MM.1S (cell line): ENCODE measurements at regions not wholly inside any gene's neighbourhood (a gene's known extent, or its start where the extent isn't known, plus 50 kb on each side); places are given as distances from the start of the nearest gene placed in this dataset.

Source experiments
- DNase-seq: peaks from one replicate; pipeline ENCODE4 v3.0.0-alpha.2; 2015
- H2AFZ ChIP-seq: fragments of 300-600 bp; sonication (generic); 2 replicates; pipeline ENCODE4 v1.6.0; 2016; ENCODE audit warnings: antibody characterized with exemption, low read length
- H3F3A ChIP-seq: fragments of 300-600 bp; sonication (generic); 2 replicates; pipeline ENCODE4 v1.6.1; 2016; ENCODE audit warnings: mild to moderate bottlenecking, antibody characterized with exemption, low read length, moderate library complexity, mixed read lengths; ENCODE audit not compliant: insufficient read depth
- H3K27ac ChIP-seq: fragments of 300-600 bp; sonication (generic); 2 replicates; pipeline ENCODE4 v1.5.1; 2016; ENCODE audit warnings: mild to moderate bottlenecking, low read length
- H3K27me3 ChIP-seq: fragments of 300-600 bp; sonication (generic); replicated peaks from 2 replicates; pipeline ENCODE4 v1.6.0; 2016; ENCODE audit warnings: low read length; ENCODE audit not compliant: insufficient read depth
- H3K36me3 ChIP-seq: fragments of 300-600 bp; sonication (generic); replicated peaks from 2 replicates; pipeline ENCODE4 v1.6.1; 2016; ENCODE audit warnings: mild to moderate bottlenecking, low read length, mixed read lengths; ENCODE audit not compliant: insufficient read depth
- H3K4me1 ChIP-seq: fragments of 300-600 bp; sonication (generic); 2 replicates; pipeline ENCODE4 v1.6.1; 2016; ENCODE audit warnings: low read length, mixed read lengths
- H3K4me2 ChIP-seq: fragments of 300-600 bp; sonication (generic); 2 replicates; pipeline ENCODE4 v1.6.0; 2016; ENCODE audit warnings: low read depth, low read length
- H3K4me3 ChIP-seq: fragments of 300-600 bp; sonication (generic); 2 replicates; pipeline ENCODE4 v1.5.1; 2016; ENCODE audit warnings: low read length, mixed read lengths
- H3K79me2 ChIP-seq: fragments of 300-600 bp; sonication (generic); 2 replicates; pipeline ENCODE4 v1.6.1; 2016; ENCODE audit warnings: mixed run types, low read length, mixed read lengths
- H3K9ac ChIP-seq: fragments of 300-600 bp; sonication (generic); 2 replicates; pipeline ENCODE4 v1.6.1; 2016; ENCODE audit warnings: low read length, mixed read lengths
- H3K9me2 ChIP-seq: fragments of 300-600 bp; sonication (generic); replicated peaks from 2 replicates; pipeline ENCODE4 v1.6.1; 2016; ENCODE audit warnings: mild to moderate bottlenecking, low read length, mixed read lengths; ENCODE audit not compliant: insufficient read depth
- H3K9me3 ChIP-seq: fragments of 300-600 bp; sonication (generic); replicated peaks from 2 replicates; pipeline ENCODE4 v1.6.1; 2016; ENCODE audit warnings: mild to moderate bottlenecking, low read length, mixed read lengths; ENCODE audit not compliant: insufficient read depth
- H4K20me1 ChIP-seq: fragments of 300-600 bp; sonication (generic); 2 replicates; pipeline ENCODE4 v1.6.1; 2016; ENCODE audit warnings: mild to moderate bottlenecking, low read length, moderate library complexity, mixed read lengths; ENCODE audit not compliant: insufficient read depth
- EZH2 ChIP-seq: fragments of 300-600 bp; sonication (generic); optimal IDR thresholded peaks from 2 replicates; pipeline ENCODE3; 2017; ENCODE audit warnings: low read depth, mild to moderate bottlenecking, antibody characterized with exemption, low read length, mixed read lengths
- EZH2phosphoT487 ChIP-seq: fragments of 300-600 bp; sonication (generic); IDR thresholded peaks from 2 replicates; pipeline ENCODE4 v1.6.1; 2018; ENCODE audit warnings: antibody characterized with exemption, low read length
- TF ChIP-seq, protein P1 (sequence below): fragments of 300-600 bp; sonication (generic); IDR thresholded peaks from 2 replicates; pipeline ENCODE4 v1.5.1; 2016; ENCODE audit warnings: antibody characterized with exemption, low read length, mixed read lengths

GRCh38 chr13:105597573-105597972, 937.9 kb downstream of the EFNB2 start:
- Histone ChIP-seq H3K9ac (no peak overlapping the region), H3K4me2 (no peak overlapping the region), H2AFZ (no peak overlapping the region), H3K4me3 (no peak overlapping the region), H3K27ac (no peak overlapping the region), H4K20me1 (no peaks in the 10 kb centered on the region), H3K79me2 (no peaks in the 10 kb centered on the region), H3K9me3 (no peaks in the 10 kb centered on the region), H3K27me3 (no peaks in the 10 kb centered on the region), H3F3A (no peaks in the 10 kb centered on the region), H3K36me3 (no peaks in the 10 kb centered on the region), H3K4me1 (no peaks in the 10 kb centered on the region), H3K9me2 (no peaks in the 10 kb centered on the region)
- no peak for DNase-seq
- no peak for TF ChIP-seq EZH2phosphoT487
- no peak for TF ChIP-seq EZH2
- TF ChIP-seq, protein P1, sequence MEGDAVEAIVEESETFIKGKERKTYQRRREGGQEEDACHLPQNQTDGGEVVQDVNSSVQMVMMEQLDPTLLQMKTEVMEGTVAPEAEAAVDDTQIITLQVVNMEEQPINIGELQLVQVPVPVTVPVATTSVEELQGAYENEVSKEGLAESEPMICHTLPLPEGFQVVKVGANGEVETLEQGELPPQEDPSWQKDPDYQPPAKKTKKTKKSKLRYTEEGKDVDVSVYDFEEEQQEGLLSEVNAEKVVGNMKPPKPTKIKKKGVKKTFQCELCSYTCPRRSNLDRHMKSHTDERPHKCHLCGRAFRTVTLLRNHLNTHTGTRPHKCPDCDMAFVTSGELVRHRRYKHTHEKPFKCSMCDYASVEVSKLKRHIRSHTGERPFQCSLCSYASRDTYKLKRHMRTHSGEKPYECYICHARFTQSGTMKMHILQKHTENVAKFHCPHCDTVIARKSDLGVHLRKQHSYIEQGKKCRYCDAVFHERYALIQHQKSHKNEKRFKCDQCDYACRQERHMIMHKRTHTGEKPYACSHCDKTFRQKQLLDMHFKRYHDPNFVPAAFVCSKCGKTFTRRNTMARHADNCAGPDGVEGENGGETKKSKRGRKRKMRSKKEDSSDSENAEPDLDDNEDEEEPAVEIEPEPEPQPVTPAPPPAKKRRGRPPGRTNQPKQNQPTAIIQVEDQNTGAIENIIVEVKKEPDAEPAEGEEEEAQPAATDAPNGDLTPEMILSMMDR = no peak

GRCh38 chr13:105595471-105595870, 940.0 kb downstream of the EFNB2 start:
- no peak for DNase-seq
- Histone ChIP-seq H3K4me3 (no peak overlapping the region), H3K9me2 (no peaks in the 10 kb centered on the region)

DNA sequence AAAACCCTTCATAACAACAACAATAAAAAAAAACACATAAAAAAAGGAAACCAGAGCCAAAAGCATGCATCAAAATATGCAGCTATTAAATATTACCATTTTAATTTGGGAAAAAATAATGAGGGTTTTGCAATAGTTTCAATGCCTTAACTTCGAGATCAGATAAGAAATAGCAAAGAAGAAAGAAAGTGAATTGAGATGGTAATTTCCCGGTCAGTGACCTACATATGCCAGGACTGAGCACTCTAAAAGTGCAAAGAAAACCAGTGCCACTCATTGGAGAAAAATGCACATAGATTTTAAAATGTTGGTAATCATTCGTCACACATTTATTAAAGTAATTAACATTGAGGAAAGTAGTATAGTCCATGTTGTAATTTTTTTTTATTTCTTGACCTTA, 944.2 kb downstream of the EFNB2 start:
- Histone ChIP-seq H3K36me3 (no peaks in the 10 kb centered on the region), H3K9ac (no peak overlapping the region), H3K4me3 (no peak overlapping the region), H3K4me1 (no peaks in the 10 kb centered on the region), H3K79me2 (no peaks in the 10 kb centered on the region), H4K20me1 (no peaks in the 10 kb centered on the region), H3K9me3 (no peaks in the 10 kb centered on the region), H3F3A (no peaks in the 10 kb centered on the region), H3K27ac (no peak overlapping the region), H3K27me3 (no peaks in the 10 kb centered on the region), H3K9me2 (no peaks in the 10 kb centered on the region), H2AFZ (no peak overlapping the region), H3K4me2 (no peak overlapping the region)
- DNase-seq = no peak
- TF ChIP-seq, protein P1 = no peak
- TF ChIP-seq EZH2 (no peak), EZH2phosphoT487 (no peak)

More at GRCh38 chr13:105595471-105595870, 940.0 kb downstream of the EFNB2 start:
- H3K9ac ChIP-seq = no peak overlapping the region
- no peaks in the 10 kb centered on the region for H3K9me3 ChIP-seq
- H3K4me1 ChIP-seq = no peaks in the 10 kb centered on the region
- TF ChIP-seq EZH2phosphoT487 (no peak), EZH2 (no peak)
- TF ChIP-seq, protein P1 = no peak
- no peaks in the 10 kb centered on the region for H4K20me1 ChIP-seq
- H2AFZ ChIP-seq = no peak overlapping the region
- H3K4me2 ChIP-seq = no peak overlapping the region
- H3K79me2 ChIP-seq = no peaks in the 10 kb centered on the region
- H3F3A ChIP-seq = no peaks in the 10 kb centered on the region
- no peaks in the 10 kb centered on the region for H3K27me3 ChIP-seq
- H3K36me3 ChIP-seq = no peaks in the 10 kb centered on the region
- no peak overlapping the region for H3K27ac ChIP-seq

DNA sequence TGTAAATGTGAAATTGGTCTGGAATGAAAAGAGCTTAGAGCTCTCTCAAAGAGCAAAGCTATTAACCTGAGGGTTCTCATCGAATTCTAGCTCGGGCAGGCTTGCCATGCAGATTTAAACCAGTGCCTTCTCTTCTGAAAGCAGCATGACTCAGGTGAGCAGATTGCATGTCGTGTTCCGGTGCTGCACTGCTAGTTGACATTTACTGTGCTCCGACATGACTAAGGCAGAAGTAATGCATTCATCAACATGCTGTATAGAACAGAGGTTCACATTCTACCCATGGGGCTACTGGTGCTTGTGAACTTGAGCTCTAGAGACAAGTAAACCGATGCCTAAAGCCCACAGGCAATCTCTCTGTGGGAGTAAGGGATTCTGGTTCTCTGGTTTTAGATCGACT, 947.7 kb downstream of the EFNB2 start:
- Histone ChIP-seq H3K36me3 (no peaks in the 10 kb centered on the region), H2AFZ (no peak overlapping the region), H3K4me1 (no peaks in the 10 kb centered on the region), H3F3A (no peaks in the 10 kb centered on the region), H3K4me3 (no peak overlapping the region), H3K79me2 (no peaks in the 10 kb centered on the region), H4K20me1 (no peaks in the 10 kb centered on the region), H3K9ac (no peak overlapping the region), H3K9me2 (no peaks in the 10 kb centered on the region), H3K27me3 (no peaks in the 10 kb centered on the region), H3K4me2 (no peak overlapping the region), H3K9me3 (no peaks in the 10 kb centered on the region), H3K27ac (no peak overlapping the region)
- TF ChIP-seq, protein P1 = no peak
- TF ChIP-seq EZH2phosphoT487 (no peak), EZH2 (no peak)
- no peak for DNase-seq
